H1 (cell line): ENCODE measurements at regions not wholly inside any gene's neighbourhood (a gene's known extent, or its start where the extent isn't known, plus 50 kb on each side); places are given as distances from the start of the nearest gene placed in this dataset.

Source experiments
- CEBPB ChIP-seq: IDR thresholded peaks from 2 replicates; pipeline ENCODE4 v1.6.1; 2012; ENCODE audit warnings: low read depth, low read length
- EGR1 ChIP-seq: IDR thresholded peaks from 2 replicates; pipeline ENCODE4 v1.6.1; 2011; ENCODE audit warnings: low read depth, low read length, borderline replicate concordance
- TBP ChIP-seq: IDR thresholded peaks from 2 replicates; pipeline ENCODE4 v1.6.1; 2011; ENCODE audit warnings: low read depth, low read length, improper control_type of control experiment
- TF ChIP-seq, protein P1 (sequence below): IDR thresholded peaks from 2 replicates; pipeline ENCODE4 v1.6.1; 2012; ENCODE audit warnings: inconsistent platforms

DNA sequence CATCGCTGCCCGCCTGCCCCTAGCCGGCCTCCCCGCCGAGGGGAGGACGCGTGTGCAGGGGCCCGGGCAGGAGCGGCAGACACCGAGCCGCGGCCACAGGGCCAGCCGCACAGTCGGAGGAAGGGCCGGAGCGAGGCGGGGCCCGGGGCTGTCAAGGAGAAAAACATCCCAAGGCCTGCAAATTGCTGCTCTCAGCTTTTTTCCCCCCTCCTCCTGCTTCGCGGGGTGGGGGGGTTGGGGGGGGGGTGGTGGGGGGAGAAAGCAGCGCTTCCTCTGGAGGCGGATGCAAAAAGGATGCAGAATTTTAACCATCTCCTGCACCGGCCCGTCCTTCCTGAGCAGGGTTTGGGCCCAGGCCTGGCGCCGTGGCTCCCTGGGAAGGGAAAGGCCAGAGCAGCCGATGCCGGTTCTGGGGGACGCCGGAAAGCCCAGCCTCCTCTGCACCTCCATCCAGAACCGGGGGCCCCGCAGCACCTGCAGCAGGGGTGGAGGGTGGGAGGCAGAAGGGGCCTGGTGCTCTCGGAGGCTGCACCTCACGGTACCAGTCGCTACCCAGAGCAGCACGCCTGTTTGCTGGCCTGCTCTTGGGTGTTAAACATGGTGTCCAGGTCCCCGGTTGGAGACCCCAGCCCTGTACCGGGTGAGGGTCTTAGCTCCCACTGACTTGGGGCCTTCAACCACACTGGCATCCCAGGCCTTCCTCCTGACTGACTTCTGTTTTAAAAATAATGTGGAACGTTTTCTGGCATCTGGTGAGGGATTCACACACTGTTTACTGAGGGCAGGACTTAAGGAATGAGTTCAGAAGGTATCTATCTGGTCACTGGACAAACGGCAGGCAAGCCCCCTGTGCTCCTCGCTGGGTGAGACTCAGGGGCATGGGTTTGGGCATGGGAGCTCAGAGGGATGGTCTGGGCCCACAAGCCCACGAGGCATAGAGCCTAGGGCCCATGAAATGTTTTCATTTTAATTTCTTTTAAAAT is 77.4 kb upstream of the WNT7B start (continued):
- no peak for TF ChIP-seq EGR1
- TF ChIP-seq TBP, result no peak
- no peak for TF ChIP-seq CEBPB
- TF ChIP-seq, protein P1, sequence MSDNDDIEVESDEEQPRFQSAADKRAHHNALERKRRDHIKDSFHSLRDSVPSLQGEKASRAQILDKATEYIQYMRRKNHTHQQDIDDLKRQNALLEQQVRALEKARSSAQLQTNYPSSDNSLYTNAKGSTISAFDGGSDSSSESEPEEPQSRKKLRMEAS, result no peak
